GM12874 (cell line): ENCODE measurements at regions not wholly inside any gene's neighbourhood (a gene's known extent, or its start where the extent isn't known, plus 50 kb on each side); places are given as distances from the start of the nearest gene placed in this dataset.

Source experiments
- CTCF ChIP-seq: IDR thresholded peaks from 2 replicates; pipeline ENCODE4 v1.5.1; 2011; ENCODE audit warnings: low read depth, mild to moderate bottlenecking, control low read depth, low read length, moderate library complexity; ENCODE audit not compliant: insufficient read depth

GRCh38 chr3:10708216-10708893, 107.7 kb upstream of the SLC6A11 start:
- no peak for TF ChIP-seq CTCF

GRCh38 chr3:10709110-10709781, 106.8 kb upstream of the SLC6A11 start:
- TF ChIP-seq CTCF, result no peak

GRCh38 chr3:10712121-10712520, 103.9 kb upstream of the SLC6A11 start:
- TF ChIP-seq CTCF, result no peak

GRCh38 chr3:10713656-10714055, 102.4 kb upstream of the SLC6A11 start:
- TF ChIP-seq CTCF, result no peak

- no peak for TF ChIP-seq CTCF
Measured at GRCh38 chr3:10715886-10716285, 100.1 kb upstream of the SLC6A11 start.

- TF ChIP-seq CTCF, result no peak
Measured at GRCh38 chr3:10716964-10717363, 99.1 kb upstream of the SLC6A11 start.

GRCh38 chr3:10717756-10718155, 98.3 kb upstream of the SLC6A11 start:
- TF ChIP-seq CTCF, result no peak
